NCI-H446 treated with DMSO at 0.1 percent for 48 hours (cell line): ENCODE measurements at regions not wholly inside any gene's neighbourhood (a gene's known extent, or its start where the extent isn't known, plus 50 kb on each side); places are given as distances from the start of the nearest gene placed in this dataset.
"Not testable (repeated sequence)": the region's sequence is repeated elsewhere in the genome, so short reads cannot be mapped to it uniquely, and the experiment has no call there.

Experiments used
- DNase-seq: peaks from one replicate; lab custom pipeline; 2025; lab: John Stamatoyannopoulos, UW

- DNase-seq = no peak
Observed at GRCh38 chr1:177645491-177646190, 324.2 kb downstream of the SEC16B start.

GRCh38 chr1:177640687-177641086, 329.2 kb downstream of the SEC16B start:
- no peak for DNase-seq

GRCh38 chr1:177634151-177634550, 335.7 kb downstream of the SEC16B start:
- not testable (repeated sequence) for DNase-seq

- no peak for DNase-seq
Observed at GRCh38 chr1:177632923-177633615, 336.8 kb downstream of the SEC16B start.

- DNase-seq = no peak
Observed at GRCh38 chr1:177631770-177632169, 338.1 kb downstream of the SEC16B start.

GRCh38 chr1:177629526-177629925, 340.3 kb downstream of the SEC16B start:
- no peak for DNase-seq

- DNase-seq = no peak
Observed at GRCh38 chr1:177627148-177627910, 342.5 kb downstream of the SEC16B start.

- no peak for DNase-seq
Observed at GRCh38 chr1:177620636-177621190, 349.1 kb downstream of the SEC16B start.

- DNase-seq = no peak
Observed at GRCh38 chr1:177615251-177615650, 354.6 kb downstream of the SEC16B start.

GRCh38 chr1:177611402-177611801, 358.5 kb downstream of the SEC16B start:
- DNase-seq = no peak

- no peak for DNase-seq
Observed at GRCh38 chr1:177609953-177610352, 359.9 kb downstream of the SEC16B start.

- DNase-seq = no peak
Observed at GRCh38 chr1:177600936-177601335, 368.9 kb downstream of the SEC16B start.

- no peak for DNase-seq
Observed at GRCh38 chr1:177600321-177600720, 369.5 kb downstream of the SEC16B start.

- DNase-seq = no peak
Observed at GRCh38 chr1:177597393-177597792, 372.5 kb downstream of the SEC16B start.

GRCh38 chr1:177596485-177596884, 373.4 kb downstream of the SEC16B start:
- no peak for DNase-seq

GRCh38 chr1:177593105-177593504, 376.8 kb downstream of the SEC16B start:
- DNase-seq = no peak

- DNase-seq = no peak
Observed at GRCh38 chr1:177592624-177593023, 377.2 kb downstream of the SEC16B start.

- no peak for DNase-seq
Observed at GRCh38 chr1:177591155-177591554, 378.7 kb downstream of the SEC16B start.

- no peak for DNase-seq
Observed at GRCh38 chr1:177589166-177589565, 380.7 kb downstream of the SEC16B start.

- no peak for DNase-seq
Observed at GRCh38 chr1:177586429-177586828, 383.4 kb downstream of the SEC16B start.

GRCh38 chr1:177585302-177586220, 384.3 kb downstream of the SEC16B start:
- no peak for DNase-seq

- DNase-seq = no peak
Observed at GRCh38 chr1:177573901-177574300, 396.0 kb downstream of the SEC16B start.
